ENCODE measurements at regions not wholly inside any gene's neighbourhood (a gene's known extent, or its start where the extent isn't known, plus 50 kb on each side); places are given as distances from the start of the nearest gene placed in this dataset.

DNA sequence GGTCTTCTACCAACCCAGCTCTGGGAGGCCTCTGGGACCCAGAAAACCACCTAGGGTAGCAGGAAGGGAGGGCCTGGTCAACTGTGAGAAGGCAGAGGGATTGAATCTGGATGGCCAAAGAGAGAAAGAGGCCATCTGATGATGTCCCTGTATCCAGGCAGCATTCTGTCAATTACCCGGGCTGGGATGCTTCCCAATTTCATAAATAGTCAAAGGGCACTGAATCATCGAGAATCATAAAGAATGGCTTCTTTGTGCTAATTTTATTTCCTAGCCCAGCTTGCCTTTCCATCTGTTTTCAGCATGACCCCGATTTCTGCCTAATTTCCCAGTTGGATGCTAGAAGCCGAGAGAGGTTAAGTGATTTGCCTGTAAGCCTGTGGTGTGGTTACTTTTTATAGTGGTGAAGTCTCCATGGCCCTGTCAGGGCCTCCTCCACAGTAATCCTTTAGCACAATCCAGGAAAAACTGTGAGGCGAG, 129.2 kb downstream of the FAM43A start:
- intact Hi-C loops (cut with micrococcal nuclease): no loop called here
- Histone ChIP-seq H2AK5ac (ENCODE audit: low read depth, low read length) (no peak overlapping the region), H3K23ac (ENCODE audit: low read depth, low read length) (no peak overlapping the region), H3K4me2 (ENCODE audit: low read depth, low read length) (no peak overlapping the region), H3K27ac (ENCODE audit: insufficient read depth, low read length) (no peak overlapping the region), H3K79me1 (ENCODE audit: low read depth in 1 of 2, low read length in 2 of 2) (no peaks in the 10 kb centered on the region), H3K9me1 (ENCODE audit: insufficient read depth, low read length) (no peaks in the 10 kb centered on the region), H3K27me3 (ENCODE audit: control insufficient read depth, insufficient read depth, low read length) (peaks cover 64% of the 10 kb centered on the region), H3K4ac (ENCODE audit: low read depth, low read length) (no peak overlapping the region), H2BK20ac (ENCODE audit: low read depth, low read length) (no peak overlapping the region), H3K9ac (ENCODE audit: low read depth, low read length) (no peak overlapping the region), H3K9me3 (ENCODE audit: control insufficient read depth, insufficient read depth, low read length) (no peaks in the 10 kb centered on the region), H4K20me1 (ENCODE audit: insufficient read depth, low read length) (no peaks in the 10 kb centered on the region), H4K8ac (ENCODE audit: low read depth in 2 of 2, low read length in 2 of 2) (no peak overlapping the region), H2BK15ac (ENCODE audit: low read depth, low read length) (no peak overlapping the region), H3K4me3 (ENCODE audit: insufficient read depth, low read depth, low read length) (no peak overlapping the region), H3K56ac (ENCODE audit: extremely low read depth, insufficient read depth, low read length) (no peak overlapping the region), H3K36me3 (ENCODE audit: control insufficient read depth, insufficient read depth, low read length) (no peaks in the 10 kb centered on the region), H3K18ac (ENCODE audit: low read depth, low read length) (no peak overlapping the region), H3K14ac (replicated peaks; ENCODE audit: low read depth, low read length) (no peak overlapping the region), H2BK5ac (ENCODE audit: low read depth, low read length, poor library complexity, severe bottlenecking) (no peak overlapping the region), H2AK9ac (replicated peaks; ENCODE audit: low read depth, low read length, poor library complexity) (no peak overlapping the region), H4K5ac (ENCODE audit: low read depth, low read length) (no peak overlapping the region), H3K4me1 (ENCODE audit: control insufficient read depth, insufficient read depth, low read length) (no peaks in the 10 kb centered on the region), H2BK120ac (ENCODE audit: low read depth, low read length) (no peak overlapping the region), H4K91ac (ENCODE audit: insufficient read depth, low read depth, low read length) (no peak overlapping the region), H2AFZ (replicated peaks; ENCODE audit: low read length, poor library complexity) (no peak overlapping the region)
- in situ Hi-C loops (cut with MboI; ENCODE audit: low sequenced_read_pairs): no loop called here
- ATAC-seq (ENCODE audit: low read depth) (no peak), DNase-seq (peak; percentile 10)
- TF ChIP-seq RFX5 (IDR thresholded peaks at IDR 0.05; ENCODE audit: low read depth, low read length): peak; percentile 71; the same call in 1 of the 2 replicates
- no peak for TF ChIP-seq FOS (IDR thresholded peaks at IDR 0.05; ENCODE audit: low read depth, low read length)
- BruUV-seq (replicated peaks): no TSS peak
- ChIA-PET POLR2A (ENCODE audit: unreplicated experiment) (no interaction called here), CTCF (interaction anchor here (0.6 kb wide), 1 partner anchor 68 kb away, joined by 5 read pairs; no protein-coding TSS in a partner anchor)
- WGBS, 2 experiments (ENCODE audit: extremely low coverage in 2 of 2, insufficient read length in 1 of 2): no CpG with 5 or more reads among the region's 5 CpGs
- dilution Hi-C loops (cut with HindIII; ENCODE audit: low sequenced_read_pairs, unreplicated experiment): no loop called here

All from IMR-90 (cell line).